Liver (tissue), 3 donors: ENCODE measurements at regions not wholly inside any gene's neighbourhood (a gene's known extent, or its start where the extent isn't known, plus 50 kb on each side); places are given as distances from the start of the nearest gene placed in this dataset.
"Not testable (repeated sequence)": the region's sequence is repeated elsewhere in the genome, so short reads cannot be mapped to it uniquely, and the experiment has no call there.

ENCODE experiments used
- CTCF ChIP-seq: fragments of 150-350 bp; IDR thresholded peaks from 2 replicates; pipeline ENCODE4 v1.5.1; 2017; ENCODE audit warnings: improper control_type of control experiment, low read depth, low read length; ENCODE audit not compliant: missing input control
- EGR1 ChIP-seq, 2 donors: IDR thresholded peaks; 2 replicates each; pipeline ENCODE4 v1.6.1; 2016 to 2018; ENCODE audit warnings: antibody characterized with exemption in 2 of 2, low read depth in 2 of 2
- TAF1 ChIP-seq: conservative IDR thresholded peaks from 2 replicates; pipeline ENCODE4 v1.6.1; 2016; ENCODE audit warnings: antibody characterized with exemption, mild to moderate bottlenecking
- YY1 ChIP-seq: IDR thresholded peaks from 2 replicates; pipeline ENCODE4 v1.6.1; 2016; ENCODE audit warnings: antibody characterized with exemption, mild to moderate bottlenecking
- TF ChIP-seq, protein P1 (sequence below): IDR thresholded peaks from 2 replicates; pipeline ENCODE4 v1.6.1; 2016; ENCODE audit warnings: antibody characterized with exemption, mild to moderate bottlenecking
- donor health status: healthy.
- donor health status: healthy.

GRCh38 chr17:63226720-63227119 lies 219.4 kb downstream of the CYB561 start:
- not testable (repeated sequence) for TF ChIP-seq EGR1 (IDR thresholded peaks at IDR 0.05; ENCODE audit: low read depth in 2 of 2); CTCF; TAF1; YY1
- TF ChIP-seq, protein P1, sequence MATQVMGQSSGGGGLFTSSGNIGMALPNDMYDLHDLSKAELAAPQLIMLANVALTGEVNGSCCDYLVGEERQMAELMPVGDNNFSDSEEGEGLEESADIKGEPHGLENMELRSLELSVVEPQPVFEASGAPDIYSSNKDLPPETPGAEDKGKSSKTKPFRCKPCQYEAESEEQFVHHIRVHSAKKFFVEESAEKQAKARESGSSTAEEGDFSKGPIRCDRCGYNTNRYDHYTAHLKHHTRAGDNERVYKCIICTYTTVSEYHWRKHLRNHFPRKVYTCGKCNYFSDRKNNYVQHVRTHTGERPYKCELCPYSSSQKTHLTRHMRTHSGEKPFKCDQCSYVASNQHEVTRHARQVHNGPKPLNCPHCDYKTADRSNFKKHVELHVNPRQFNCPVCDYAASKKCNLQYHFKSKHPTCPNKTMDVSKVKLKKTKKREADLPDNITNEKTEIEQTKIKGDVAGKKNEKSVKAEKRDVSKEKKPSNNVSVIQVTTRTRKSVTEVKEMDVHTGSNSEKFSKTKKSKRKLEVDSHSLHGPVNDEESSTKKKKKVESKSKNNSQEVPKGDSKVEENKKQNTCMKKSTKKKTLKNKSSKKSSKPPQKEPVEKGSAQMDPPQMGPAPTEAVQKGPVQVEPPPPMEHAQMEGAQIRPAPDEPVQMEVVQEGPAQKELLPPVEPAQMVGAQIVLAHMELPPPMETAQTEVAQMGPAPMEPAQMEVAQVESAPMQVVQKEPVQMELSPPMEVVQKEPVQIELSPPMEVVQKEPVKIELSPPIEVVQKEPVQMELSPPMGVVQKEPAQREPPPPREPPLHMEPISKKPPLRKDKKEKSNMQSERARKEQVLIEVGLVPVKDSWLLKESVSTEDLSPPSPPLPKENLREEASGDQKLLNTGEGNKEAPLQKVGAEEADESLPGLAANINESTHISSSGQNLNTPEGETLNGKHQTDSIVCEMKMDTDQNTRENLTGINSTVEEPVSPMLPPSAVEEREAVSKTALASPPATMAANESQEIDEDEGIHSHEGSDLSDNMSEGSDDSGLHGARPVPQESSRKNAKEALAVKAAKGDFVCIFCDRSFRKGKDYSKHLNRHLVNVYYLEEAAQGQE: not testable (repeated sequence)
